ENCODE measurements at regions not wholly inside any gene's neighbourhood (a gene's known extent, or its start where the extent isn't known, plus 50 kb on each side); places are given as distances from the start of the nearest gene placed in this dataset.

- Histone ChIP-seq H3K4me1 (no peaks in the 10 kb centered on the region), H3K9ac (no peak overlapping the region), H3K4me3 (ENCODE audit: low read depth, low read length) (no peak overlapping the region), H3K36me3 (ENCODE audit: control insufficient read depth, insufficient read depth, low read length) (no peaks in the 10 kb centered on the region), H3K4me2 (ENCODE audit: low read length) (no peak overlapping the region), H2AFZ (no peak overlapping the region), H3K27me3 (ENCODE audit: control insufficient read depth, insufficient read depth, low read length) (no peaks in the 10 kb centered on the region), H3K79me2 (no peaks in the 10 kb centered on the region), H3K27ac (no peak overlapping the region), H3K9me3 (ENCODE audit: control insufficient read depth, low read length) (no peaks in the 10 kb centered on the region)
- TF ChIP-seq CTCF (IDR thresholded peaks at IDR 0.05), result no peak
Observed at GRCh38 chr10:53547364-53547763, 774.8 kb upstream of the MBL2 start.

- H3K9me3 ChIP-seq (ENCODE audit: control insufficient read depth, low read length), result no peaks in the 10 kb centered on the region
- H3K4me2 ChIP-seq (ENCODE audit: low read length), result no peak overlapping the region
- H3K27ac ChIP-seq, result no peak overlapping the region
- no peak overlapping the region for H3K9ac ChIP-seq
- H2AFZ ChIP-seq, result no peak overlapping the region
- H3K4me3 ChIP-seq (ENCODE audit: low read depth, low read length), result no peak overlapping the region
- no peaks in the 10 kb centered on the region for H3K4me1 ChIP-seq
- no peak for TF ChIP-seq CTCF (IDR thresholded peaks at IDR 0.05)
- no peaks in the 10 kb centered on the region for H3K27me3 ChIP-seq (ENCODE audit: control insufficient read depth, insufficient read depth, low read length)
- H3K36me3 ChIP-seq (ENCODE audit: control insufficient read depth, insufficient read depth, low read length), result no peaks in the 10 kb centered on the region
- no peaks in the 10 kb centered on the region for H3K79me2 ChIP-seq
Observed at GRCh38 chr10:53543410-53543809, 770.8 kb upstream of the MBL2 start.

- no peaks in the 10 kb centered on the region for H3K36me3 ChIP-seq (ENCODE audit: control insufficient read depth, insufficient read depth, low read length)
- no peak overlapping the region for H3K4me3 ChIP-seq (ENCODE audit: low read depth, low read length)
- H3K4me1 ChIP-seq, result no peaks in the 10 kb centered on the region
- no peak for TF ChIP-seq CTCF (IDR thresholded peaks at IDR 0.05)
- H3K27me3 ChIP-seq (ENCODE audit: control insufficient read depth, insufficient read depth, low read length), result no peaks in the 10 kb centered on the region
- no peak overlapping the region for H3K27ac ChIP-seq
- no peak overlapping the region for H3K4me2 ChIP-seq (ENCODE audit: low read length)
- no peak overlapping the region for H2AFZ ChIP-seq
- no peak overlapping the region for H3K9ac ChIP-seq
- H3K79me2 ChIP-seq, result no peaks in the 10 kb centered on the region
- no peaks in the 10 kb centered on the region for H3K9me3 ChIP-seq (ENCODE audit: control insufficient read depth, low read length)
Observed at GRCh38 chr10:53537508-53537907, 764.9 kb upstream of the MBL2 start.

GRCh38 chr10:53536322-53536721, 763.7 kb upstream of the MBL2 start:
- no peak for TF ChIP-seq CTCF (IDR thresholded peaks at IDR 0.05)
- no peaks in the 10 kb centered on the region for H3K4me1 ChIP-seq
- H3K36me3 ChIP-seq (ENCODE audit: control insufficient read depth, insufficient read depth, low read length), result no peaks in the 10 kb centered on the region
- H3K27ac ChIP-seq, result no peak overlapping the region
- H3K4me2 ChIP-seq (ENCODE audit: low read length), result no peak overlapping the region
- H3K79me2 ChIP-seq, result no peaks in the 10 kb centered on the region
- no peaks in the 10 kb centered on the region for H3K9me3 ChIP-seq (ENCODE audit: control insufficient read depth, low read length)
- H3K4me3 ChIP-seq (ENCODE audit: low read depth, low read length), result no peak overlapping the region
- no peaks in the 10 kb centered on the region for H3K27me3 ChIP-seq (ENCODE audit: control insufficient read depth, insufficient read depth, low read length)
- H2AFZ ChIP-seq, result no peak overlapping the region
- H3K9ac ChIP-seq, result no peak overlapping the region

GRCh38 chr10:53534428-53534827, 761.8 kb upstream of the MBL2 start:
- Histone ChIP-seq H2AFZ (no peak overlapping the region), H3K27me3 (ENCODE audit: control insufficient read depth, insufficient read depth, low read length) (no peaks in the 10 kb centered on the region), H3K4me3 (ENCODE audit: low read depth, low read length) (no peak overlapping the region), H3K36me3 (ENCODE audit: control insufficient read depth, insufficient read depth, low read length) (no peaks in the 10 kb centered on the region), H3K9ac (no peak overlapping the region), H3K4me1 (no peaks in the 10 kb centered on the region), H3K9me3 (ENCODE audit: control insufficient read depth, low read length) (no peaks in the 10 kb centered on the region), H3K27ac (no peak overlapping the region), H3K4me2 (ENCODE audit: low read length) (no peak overlapping the region), H3K79me2 (no peaks in the 10 kb centered on the region)
- TF ChIP-seq CTCF (IDR thresholded peaks at IDR 0.05), result no peak

Measured in parathyroid adenoma (tissue), 2 donors.